Lower lobe of right lung (tissue), 2 donors: ENCODE measurements at regions not wholly inside any gene's neighbourhood (a gene's known extent, or its start where the extent isn't known, plus 50 kb on each side); places are given as distances from the start of the nearest gene placed in this dataset.

ENCODE experiments used
- ATAC-seq, 2 donors: fragments of 200-7000 bp; cut with Tn5 transposase; one replicate each; pipeline ENCODE4 v1.9.1; 2020 to 2022; ENCODE audit warnings: mild to moderate bottlenecking in 2 of 2, moderate library complexity in 2 of 2
- DNase-seq: peaks from one replicate; pipeline ENCODE4 v3.0.0-alpha.2; 2020
- H3K27ac ChIP-seq: fragments of 200-600 bp; one replicate; pipeline ENCODE4 v1.8.0; 2022
- H3K27me3 ChIP-seq: fragments of 200-600 bp; one replicate; pipeline ENCODE4 v1.8.0; 2022; ENCODE audit warnings: low read depth
- H3K36me3 ChIP-seq: fragments of 200-600 bp; one replicate; pipeline ENCODE4 v1.8.0; 2022; ENCODE audit warnings: mild to moderate bottlenecking
- H3K4me1 ChIP-seq: fragments of 200-600 bp; one replicate; pipeline ENCODE4 v1.8.0; 2022
- H3K4me3 ChIP-seq: fragments of 200-600 bp; one replicate; pipeline ENCODE4 v1.8.0; 2022; ENCODE audit warnings: mild to moderate bottlenecking
- H3K9me3 ChIP-seq: fragments of 200-600 bp; one replicate; pipeline ENCODE4 v1.8.0; 2022
- intact Hi-C: fragments of 100-400 bp; cut with DNase I; formaldehyde crosslinking; loops from one replicate; pipeline ENCODE4 v1.11.0; 2022
- TF ChIP-seq, protein P1 (sequence below): fragments of 200-600 bp; IDR thresholded peaks from one replicate; pipeline ENCODE4 v1.8.0; 2022; ENCODE audit warnings: antibody characterized with exemption, mild to moderate bottlenecking
- donor health status: DM: no; HTN: yes; CAD: no; lungs with severe emphysema.

GRCh38 chr1:212192261-212192998 lies 92.8 kb upstream of the PPP2R5A start:
- H3K27ac ChIP-seq = no peak overlapping the region
- DNase-seq (no peak), ATAC-seq (no peak)
- H3K36me3 ChIP-seq = no peaks in the 10 kb centered on the region
- H3K9me3 ChIP-seq = peaks cover 4% of the 10 kb centered on the region
- no peaks in the 10 kb centered on the region for H3K27me3 ChIP-seq
- intact Hi-C loops = no loop called here
- H3K4me3 ChIP-seq = no peak overlapping the region
- H3K4me1 ChIP-seq = peaks cover 19% of the 10 kb centered on the region
- TF ChIP-seq, protein P1, sequence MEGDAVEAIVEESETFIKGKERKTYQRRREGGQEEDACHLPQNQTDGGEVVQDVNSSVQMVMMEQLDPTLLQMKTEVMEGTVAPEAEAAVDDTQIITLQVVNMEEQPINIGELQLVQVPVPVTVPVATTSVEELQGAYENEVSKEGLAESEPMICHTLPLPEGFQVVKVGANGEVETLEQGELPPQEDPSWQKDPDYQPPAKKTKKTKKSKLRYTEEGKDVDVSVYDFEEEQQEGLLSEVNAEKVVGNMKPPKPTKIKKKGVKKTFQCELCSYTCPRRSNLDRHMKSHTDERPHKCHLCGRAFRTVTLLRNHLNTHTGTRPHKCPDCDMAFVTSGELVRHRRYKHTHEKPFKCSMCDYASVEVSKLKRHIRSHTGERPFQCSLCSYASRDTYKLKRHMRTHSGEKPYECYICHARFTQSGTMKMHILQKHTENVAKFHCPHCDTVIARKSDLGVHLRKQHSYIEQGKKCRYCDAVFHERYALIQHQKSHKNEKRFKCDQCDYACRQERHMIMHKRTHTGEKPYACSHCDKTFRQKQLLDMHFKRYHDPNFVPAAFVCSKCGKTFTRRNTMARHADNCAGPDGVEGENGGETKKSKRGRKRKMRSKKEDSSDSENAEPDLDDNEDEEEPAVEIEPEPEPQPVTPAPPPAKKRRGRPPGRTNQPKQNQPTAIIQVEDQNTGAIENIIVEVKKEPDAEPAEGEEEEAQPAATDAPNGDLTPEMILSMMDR = no peak

GRCh38 chr1:212196355-212196754 lies 88.9 kb upstream of the PPP2R5A start:
- no peaks in the 10 kb centered on the region for H3K4me1 ChIP-seq
- no peaks in the 10 kb centered on the region for H3K27me3 ChIP-seq
- peaks cover 4% of the 10 kb centered on the region for H3K9me3 ChIP-seq
- DNase-seq (no peak), ATAC-seq (no peak)
- intact Hi-C loops = no loop called here
- H3K4me3 ChIP-seq = no peak overlapping the region
- H3K36me3 ChIP-seq = no peaks in the 10 kb centered on the region
- H3K27ac ChIP-seq = no peak overlapping the region
- TF ChIP-seq, protein P1 = no peak

GRCh38 chr1:212201461-212201860 lies 83.7 kb upstream of the PPP2R5A start:
- intact Hi-C loops = no loop called here
- Histone ChIP-seq H3K36me3 (no peaks in the 10 kb centered on the region), H3K4me1 (no peaks in the 10 kb centered on the region), H3K4me3 (no peak overlapping the region), H3K9me3 (no peaks in the 10 kb centered on the region), H3K27ac (no peak overlapping the region), H3K27me3 (no peaks in the 10 kb centered on the region)
- ATAC-seq = no peak
- TF ChIP-seq, protein P1 = no peak
- no peak for DNase-seq

DNA sequence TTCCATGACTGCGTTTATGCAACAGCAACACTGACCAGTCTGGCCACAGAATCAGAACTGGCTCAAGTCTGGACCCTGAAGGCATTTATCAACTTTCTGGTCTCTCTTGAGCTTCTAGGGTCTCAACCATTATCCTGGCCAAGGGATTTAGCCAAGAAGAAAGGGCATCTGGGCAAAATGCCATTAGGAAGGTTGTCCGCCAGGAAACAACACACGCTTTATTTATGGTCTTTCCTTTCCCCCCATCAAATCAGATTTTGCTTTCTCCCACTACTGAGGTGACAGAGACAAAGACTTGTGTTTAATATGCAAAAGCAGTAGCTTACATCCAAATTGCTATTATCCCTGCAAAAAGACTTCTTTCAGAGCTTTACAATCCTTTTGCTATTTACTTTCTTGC lies 81.6 kb upstream of the PPP2R5A start:
- H3K4me1 ChIP-seq = no peaks in the 10 kb centered on the region
- H3K9me3 ChIP-seq = no peaks in the 10 kb centered on the region
- no peaks in the 10 kb centered on the region for H3K36me3 ChIP-seq
- TF ChIP-seq, protein P1 = no peak
- no peaks in the 10 kb centered on the region for H3K27me3 ChIP-seq
- ATAC-seq = no peak
- DNase-seq = no peak
- no peak overlapping the region for H3K27ac ChIP-seq
- no peak overlapping the region for H3K4me3 ChIP-seq
- intact Hi-C loops = no loop called here

DNA sequence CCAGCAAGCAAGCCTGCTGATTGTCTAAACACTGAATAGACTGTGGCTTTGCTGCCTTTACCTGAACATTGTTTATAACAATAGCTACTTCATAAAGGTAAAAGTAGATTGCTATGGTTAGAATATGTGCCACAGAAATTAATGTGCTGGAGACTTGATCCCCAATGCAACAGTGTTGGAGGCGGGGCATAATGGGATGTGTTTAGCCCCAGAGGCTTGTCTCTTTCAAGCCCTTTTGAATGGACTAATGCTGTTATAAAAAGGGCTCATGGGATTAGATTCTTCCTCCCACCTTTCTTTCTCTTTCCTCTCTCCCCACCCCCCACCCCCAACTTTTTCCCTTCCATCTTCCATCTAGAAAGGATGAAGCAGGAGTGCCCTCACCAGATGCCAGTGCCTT lies 80.2 kb upstream of the PPP2R5A start:
- no peak for DNase-seq
- H3K36me3 ChIP-seq = no peaks in the 10 kb centered on the region
- H3K4me1 ChIP-seq = no peaks in the 10 kb centered on the region
- no peaks in the 10 kb centered on the region for H3K27me3 ChIP-seq
- ATAC-seq = no peak
- no peaks in the 10 kb centered on the region for H3K9me3 ChIP-seq
- intact Hi-C loops = no loop called here
- no peak overlapping the region for H3K27ac ChIP-seq
- no peak overlapping the region for H3K4me3 ChIP-seq
- TF ChIP-seq, protein P1 = no peak
